Gastrocnemius medialis (tissue), 4 donors: ENCODE measurements at regions not wholly inside any gene's neighbourhood (a gene's known extent, or its start where the extent isn't known, plus 50 kb on each side); places are given as distances from the start of the nearest gene placed in this dataset.

Experiments used
- ATAC-seq, 2 donors: fragments of 150-250 bp; one replicate each; pipeline ENCODE4 v1.9.1; 2016
- DNase-seq, 2 donors: peaks; one replicate each; pipeline ENCODE4 v3.0.0-alpha.2; 2019
- H3K27ac ChIP-seq, 4 donors: fragments of 200-600 bp; sonication (generic); 1 replicate in 1 of 4; 2 replicates in 3 of 4; pipeline ENCODE4 v1.5.1; 2016 to 2018; ENCODE audit warnings: mild to moderate bottlenecking in 2 of 4, moderate library complexity in 1 of 4
- H3K27me3 ChIP-seq, 3 donors: fragments of 200-600 bp; sonication (generic) in 2 of 3; 1 replicate in 1 of 3; 2 replicates in 2 of 3; pipeline versions ENCODE4 v1.5.1 to v1.6.0; 2016 to 2019; ENCODE audit warnings: mild to moderate bottlenecking in 1 of 3, moderate library complexity in 1 of 3
- H3K36me3 ChIP-seq, 2 donors: fragments of 200-600 bp; sonication (generic) in 1 of 2; one replicate each; pipeline ENCODE4 v1.5.1; 2017 to 2018
- H3K4me1 ChIP-seq, 2 donors: fragments of 200-600 bp; sonication (generic) in 1 of 2; one replicate each; pipeline ENCODE4 v1.5.1; 2016 to 2017; ENCODE audit warnings: mild to moderate bottlenecking in 2 of 2
- H3K4me3 ChIP-seq, 4 donors: fragments of 200-600 bp; sonication (generic) in 3 of 4; 1 replicate in 1 of 4; 2 replicates in 3 of 4; pipeline ENCODE4 v1.5.1; 2016 to 2019; ENCODE audit warnings: mild to moderate bottlenecking in 2 of 4
- H3K9me3 ChIP-seq, 3 donors: fragments of 200-600 bp; sonication (generic) in 2 of 3; 1 replicate in 1 of 3; 2 replicates in 2 of 3; pipeline ENCODE4 v1.5.1; 2016 to 2019
- POLR2A ChIP-seq, 2 donors: fragments of 450-650 bp; IDR thresholded peaks; one replicate each; pipeline ENCODE4 v1.6.1; 2017; ENCODE audit warnings: antibody characterized with exemption in 2 of 2, mild to moderate bottlenecking in 2 of 2, moderate library complexity in 2 of 2
- in situ Hi-C, 4 donors: fragments of 200-750 bp; cut with MboI; loops; one replicate each; pipeline versions ENCODE4 v1.15.0 to v1.8.0; 2017; ENCODE audit warnings: low sequenced_read_pairs in 4 of 4
- intact Hi-C: fragments of 100-400 bp; cut with DNase I; formaldehyde crosslinking; loops from one replicate; pipeline ENCODE4 v1.15.1; 2023; ENCODE audit warnings: low total_unique reads
- TF ChIP-seq, protein P1 (sequence below), 5 experiments: fragments of 450-650 bp in 3 of 5; fragments of 200-600 bp in 2 of 5; sonication (generic) in 2 of 5; IDR thresholded peaks in 4 of 5; conservative IDR thresholded peaks in 1 of 5; 1 replicate in 4 of 5; 2 replicates in 1 of 5; pipeline ENCODE4 v1.5.1; 2016 to 2019; ENCODE audit warnings: antibody characterized with exemption in 5 of 5, mild to moderate bottlenecking in 3 of 5, moderate library complexity in 3 of 5

DNA sequence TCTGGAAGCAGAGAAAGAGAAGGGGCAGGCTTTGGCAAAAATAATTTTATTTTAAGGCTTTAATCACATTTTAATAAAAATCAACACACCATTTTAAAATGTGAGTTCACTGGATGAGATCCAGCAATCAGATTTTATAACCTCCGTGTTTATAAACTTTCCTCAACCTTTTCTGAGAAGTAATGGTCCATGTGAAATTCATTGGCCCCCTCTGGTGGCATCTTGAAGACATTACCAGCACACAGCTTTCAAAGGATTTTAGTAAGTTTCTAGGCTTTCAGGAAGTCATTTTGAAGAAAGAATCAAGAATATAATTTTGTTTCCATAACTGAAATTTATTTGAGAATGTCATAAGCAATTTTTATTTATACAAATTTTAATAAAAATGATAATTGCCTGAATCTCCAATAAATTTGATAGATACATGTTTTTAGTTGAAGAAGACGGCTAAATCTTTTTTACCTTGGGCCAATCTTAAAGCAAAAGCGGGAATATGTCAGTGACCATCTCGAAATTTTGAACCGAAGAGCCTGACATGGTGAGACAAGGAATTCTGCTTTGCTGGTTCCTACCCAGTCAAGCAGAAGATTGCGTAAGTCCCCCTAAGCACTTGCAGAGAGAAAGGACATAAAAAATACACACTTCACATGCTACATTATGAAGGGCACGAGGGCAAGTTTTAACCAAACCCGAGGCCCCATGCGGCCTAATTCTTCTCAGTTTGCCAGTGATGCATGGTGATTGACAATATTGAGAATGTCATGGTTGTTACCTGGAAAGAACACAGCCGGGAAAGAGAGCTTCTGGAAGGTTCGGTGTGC, 128.4 kb upstream of the CBLN2 start:
- DNase-seq: no peak
- Histone ChIP-seq H3K27me3 (no peaks in the 10 kb centered on the region), H3K4me1 (no peaks in the 10 kb centered on the region), H3K9me3 (no peaks in the 10 kb centered on the region), H3K36me3 (no peaks in the 10 kb centered on the region), H3K27ac (no peak overlapping the region), H3K4me3 (no peak overlapping the region)
- in situ Hi-C loops: no loop called here
- ATAC-seq: no peak
- TF ChIP-seq, protein P1, sequence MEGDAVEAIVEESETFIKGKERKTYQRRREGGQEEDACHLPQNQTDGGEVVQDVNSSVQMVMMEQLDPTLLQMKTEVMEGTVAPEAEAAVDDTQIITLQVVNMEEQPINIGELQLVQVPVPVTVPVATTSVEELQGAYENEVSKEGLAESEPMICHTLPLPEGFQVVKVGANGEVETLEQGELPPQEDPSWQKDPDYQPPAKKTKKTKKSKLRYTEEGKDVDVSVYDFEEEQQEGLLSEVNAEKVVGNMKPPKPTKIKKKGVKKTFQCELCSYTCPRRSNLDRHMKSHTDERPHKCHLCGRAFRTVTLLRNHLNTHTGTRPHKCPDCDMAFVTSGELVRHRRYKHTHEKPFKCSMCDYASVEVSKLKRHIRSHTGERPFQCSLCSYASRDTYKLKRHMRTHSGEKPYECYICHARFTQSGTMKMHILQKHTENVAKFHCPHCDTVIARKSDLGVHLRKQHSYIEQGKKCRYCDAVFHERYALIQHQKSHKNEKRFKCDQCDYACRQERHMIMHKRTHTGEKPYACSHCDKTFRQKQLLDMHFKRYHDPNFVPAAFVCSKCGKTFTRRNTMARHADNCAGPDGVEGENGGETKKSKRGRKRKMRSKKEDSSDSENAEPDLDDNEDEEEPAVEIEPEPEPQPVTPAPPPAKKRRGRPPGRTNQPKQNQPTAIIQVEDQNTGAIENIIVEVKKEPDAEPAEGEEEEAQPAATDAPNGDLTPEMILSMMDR (IDR thresholded peaks at IDR 0.05 in 4 of 5, conservative IDR thresholded peaks at IDR 0.05 in 1 of 5): peak in 1 of 5 experiments; percentile 20
- no peak for TF ChIP-seq POLR2A (IDR thresholded peaks at IDR 0.05)
- intact Hi-C loops: no loop called here

GRCh38 chr18:72667932-72668331, 123.8 kb upstream of the CBLN2 start:
- ATAC-seq: no peak
- H3K4me1 ChIP-seq: no peaks in the 10 kb centered on the region

DNA sequence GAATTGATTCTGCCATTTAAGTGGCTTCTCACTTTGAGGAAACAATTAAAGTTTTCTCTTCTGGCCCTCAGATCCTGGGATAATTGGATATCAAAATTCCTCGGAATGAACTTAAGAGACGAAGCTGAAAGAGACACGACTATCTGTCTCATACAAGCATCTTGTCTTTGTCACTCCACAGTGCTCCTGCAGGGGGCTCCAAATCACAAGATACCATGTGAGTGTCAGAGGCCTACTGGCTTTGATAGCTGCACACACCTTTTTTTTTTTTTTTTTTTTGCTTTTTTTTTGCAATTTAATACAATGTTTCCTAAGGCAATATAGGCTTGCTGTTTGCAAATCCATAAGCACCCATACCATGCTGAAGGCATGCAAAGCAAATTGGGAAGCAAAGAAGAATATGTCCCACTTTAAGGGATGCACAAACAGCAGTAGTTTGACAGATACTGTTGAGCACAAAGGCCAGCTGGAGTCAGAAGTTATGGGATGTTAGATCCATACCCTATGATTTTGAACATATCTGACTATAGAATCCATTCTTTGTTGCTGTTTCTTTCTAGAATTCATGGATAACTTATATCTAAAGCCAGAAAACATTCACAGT, 109.0 kb upstream of the CBLN2 start:
- intact Hi-C loops (no loop called here), in situ Hi-C loops (no loop called here)
- H3K27ac ChIP-seq: no peak overlapping the region
- no peak for ATAC-seq
- TF ChIP-seq, protein P1 (IDR thresholded peaks at IDR 0.05 in 4 of 5, conservative IDR thresholded peaks at IDR 0.05 in 1 of 5): no peak
- TF ChIP-seq POLR2A (IDR thresholded peaks at IDR 0.05): no peak
- H3K36me3 ChIP-seq: no peaks in the 10 kb centered on the region
- H3K4me1 ChIP-seq: no peaks in the 10 kb centered on the region
- DNase-seq: no peak
- H3K4me3 ChIP-seq: no peak overlapping the region
- no peaks in the 10 kb centered on the region for H3K9me3 ChIP-seq
- no peaks in the 10 kb centered on the region for H3K27me3 ChIP-seq

More at GRCh38 chr18:72667932-72668331, 123.8 kb upstream of the CBLN2 start:
- TF ChIP-seq POLR2A (IDR thresholded peaks at IDR 0.05): no peak
- TF ChIP-seq, protein P1 (IDR thresholded peaks at IDR 0.05 in 4 of 5, conservative IDR thresholded peaks at IDR 0.05 in 1 of 5): no peak
- H3K36me3 ChIP-seq: no peaks in the 10 kb centered on the region
- H3K27ac ChIP-seq: no peak overlapping the region
- H3K4me3 ChIP-seq: no peak overlapping the region
- no peak for DNase-seq
- H3K27me3 ChIP-seq: no peaks in the 10 kb centered on the region
- in situ Hi-C loops (no loop called here), intact Hi-C loops (no loop called here)
- H3K9me3 ChIP-seq: no peaks in the 10 kb centered on the region

DNA sequence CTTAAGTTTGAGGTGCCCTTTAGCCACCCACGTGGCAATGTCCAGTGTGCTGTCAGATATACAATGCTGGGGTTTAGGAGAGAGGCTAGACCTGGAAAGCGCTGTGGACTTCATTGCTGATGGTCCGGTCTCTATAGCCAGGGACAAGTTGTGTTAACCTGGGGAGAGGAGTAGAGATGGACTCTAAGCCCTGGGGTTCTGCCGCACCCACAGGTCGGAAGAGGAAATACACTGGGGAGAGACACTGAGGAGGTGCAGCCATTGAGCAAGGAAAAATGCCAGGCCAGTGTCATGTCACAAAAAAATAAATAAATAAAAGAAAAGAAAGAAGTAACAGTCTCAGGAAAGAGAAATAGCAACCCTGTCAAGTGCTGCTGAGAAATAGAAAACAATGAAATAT, 106.9 kb upstream of the CBLN2 start:
- Histone ChIP-seq H3K27ac (no peak overlapping the region), H3K36me3 (no peaks in the 10 kb centered on the region), H3K4me1 (no peaks in the 10 kb centered on the region), H3K27me3 (no peaks in the 10 kb centered on the region), H3K9me3 (no peaks in the 10 kb centered on the region), H3K4me3 (no peak overlapping the region)
- DNase-seq (no peak), ATAC-seq (no peak)
- TF ChIP-seq, protein P1 (IDR thresholded peaks at IDR 0.05 in 4 of 5, conservative IDR thresholded peaks at IDR 0.05 in 1 of 5): no peak
- no peak for TF ChIP-seq POLR2A (IDR thresholded peaks at IDR 0.05)
- in situ Hi-C loops: no loop called here
- intact Hi-C loops: no loop called here
